H9 (cell line): ENCODE measurements at regions not wholly inside any gene's neighbourhood (a gene's known extent, or its start where the extent isn't known, plus 50 kb on each side); places are given as distances from the start of the nearest gene placed in this dataset.

Experiments
- DNase-seq: peaks from one replicate; pipeline ENCODE4 v3.0.0-alpha.2; 2017
- H2AFZ ChIP-seq: one replicate; pipeline ENCODE4 v1.6.1; 2013; ENCODE audit warnings: mild to moderate bottlenecking, low read length, control low read depth, moderate library complexity
- H2AK5ac ChIP-seq: 2 replicates; pipeline ENCODE4 v1.6.1; 2013; ENCODE audit warnings: low read length, control low read depth, mixed read lengths; ENCODE audit not compliant: insufficient read length
- H2BK120ac ChIP-seq: one replicate; pipeline ENCODE4 v1.6.1; 2013; ENCODE audit warnings: low read depth, mild to moderate bottlenecking, low read length, control low read depth, inconsistent platforms; ENCODE audit not compliant: poor library complexity, severe bottlenecking
- H2BK12ac ChIP-seq: 2 replicates; pipeline ENCODE4 v1.6.1; 2013; ENCODE audit warnings: low read length, control low read depth, mixed read lengths, low read depth; ENCODE audit not compliant: insufficient read length
- H2BK15ac ChIP-seq: 2 replicates; pipeline ENCODE4 v1.6.1; 2013; ENCODE audit warnings: low read depth, low read length, control low read depth
- H2BK20ac ChIP-seq: one replicate; pipeline ENCODE4 v1.6.1; 2013; ENCODE audit warnings: low read depth, mild to moderate bottlenecking, low read length, control low read depth, inconsistent platforms; ENCODE audit not compliant: poor library complexity, severe bottlenecking
- H2BK5ac ChIP-seq: 2 replicates; pipeline ENCODE4 v1.6.1; 2013; ENCODE audit warnings: low read length, control low read depth, mixed read lengths; ENCODE audit not compliant: insufficient read length
- H3K14ac ChIP-seq: 2 replicates; pipeline ENCODE4 v1.6.1; 2013; ENCODE audit warnings: low read length, control low read depth; ENCODE audit not compliant: insufficient read depth
- H3K18ac ChIP-seq: 2 replicates; pipeline ENCODE4 v1.6.1; 2013; ENCODE audit warnings: low read depth, mild to moderate bottlenecking, mixed read lengths, low read length, control low read depth; ENCODE audit not compliant: insufficient read length
- H3K23ac ChIP-seq: 2 replicates; pipeline ENCODE4 v1.6.1; 2013; ENCODE audit warnings: low read length, control low read depth, mixed read lengths, low read depth; ENCODE audit not compliant: insufficient read length
- H3K23me2 ChIP-seq: 2 replicates; pipeline ENCODE4 v1.6.1; 2013; ENCODE audit warnings: low read depth, mild to moderate bottlenecking, mixed read lengths, low read length, control low read depth; ENCODE audit not compliant: insufficient read length, poor library complexity, severe bottlenecking
- H3K27ac ChIP-seq: 2 replicates; pipeline ENCODE4 v1.5.1; 2013; ENCODE audit warnings: low read length, control low read depth, mixed read lengths, low read depth; ENCODE audit not compliant: insufficient read length
- H3K27me3 ChIP-seq: 2 replicates; pipeline ENCODE4 v1.6.1; 2013; ENCODE audit warnings: low read length, control low read depth, inconsistent platforms; ENCODE audit not compliant: insufficient read depth
- H3K4ac ChIP-seq: 2 replicates; pipeline ENCODE4 v1.6.1; 2013; ENCODE audit warnings: low read depth, mild to moderate bottlenecking, control low read depth, inconsistent platforms, low read length, moderate library complexity
- H3K4me1 ChIP-seq: 2 replicates; pipeline ENCODE4 v1.6.1; 2013; ENCODE audit warnings: low read length, control low read depth, inconsistent platforms; ENCODE audit not compliant: insufficient read depth
- H3K4me2 ChIP-seq: 2 replicates; pipeline ENCODE4 v1.6.1; 2013; ENCODE audit warnings: low read length, control low read depth, mixed read lengths; ENCODE audit not compliant: insufficient read length, insufficient read depth
- H3K56ac ChIP-seq: 2 replicates; pipeline ENCODE4 v1.6.1; 2013; ENCODE audit warnings: low read depth, mild to moderate bottlenecking, mixed read lengths, low read length, control low read depth; ENCODE audit not compliant: insufficient read length
- H3K79me1 ChIP-seq: 2 replicates; pipeline ENCODE4 v1.6.1; 2013; ENCODE audit warnings: low read depth, mild to moderate bottlenecking, moderate library complexity, low read length, control low read depth, inconsistent platforms; ENCODE audit not compliant: insufficient read depth, poor library complexity, severe bottlenecking
- H3K79me2 ChIP-seq: 2 replicates; pipeline ENCODE4 v1.6.1; 2013; ENCODE audit warnings: low read length, control low read depth, inconsistent platforms; ENCODE audit not compliant: insufficient read depth
- H3K9ac ChIP-seq: 2 replicates; pipeline ENCODE4 v1.6.1; 2013; ENCODE audit warnings: low read length, control low read depth, mixed read lengths; ENCODE audit not compliant: insufficient read length; ENCODE audit errors: extremely low read depth
- H3K9me3 ChIP-seq: one replicate; pipeline ENCODE4 v1.6.1; 2013; ENCODE audit warnings: low read depth, low read length, inconsistent platforms; ENCODE audit not compliant: control insufficient read depth
- H3T11ph ChIP-seq: one replicate; pipeline ENCODE4 v1.6.1; 2013; ENCODE audit warnings: mild to moderate bottlenecking, low read length, control low read depth, inconsistent platforms
- H4K20me1 ChIP-seq: one replicate; pipeline ENCODE4 v1.6.1; 2013; ENCODE audit not compliant: control insufficient read depth, insufficient read length, insufficient read depth
- H4K5ac ChIP-seq: 2 replicates; pipeline ENCODE4 v1.6.1; 2013; ENCODE audit warnings: low read depth, mild to moderate bottlenecking, mixed read lengths, low read length, control low read depth; ENCODE audit not compliant: insufficient read length
- H4K8ac ChIP-seq: replicated peaks from 2 replicates; pipeline ENCODE4 v1.6.1; 2013; ENCODE audit warnings: low read length, control low read depth, mixed read lengths, low read depth; ENCODE audit not compliant: insufficient read length
- H4K91ac ChIP-seq: 2 replicates; pipeline ENCODE4 v1.6.1; 2013; ENCODE audit warnings: low read depth, mild to moderate bottlenecking, moderate library complexity, mixed read lengths, low read length, control low read depth; ENCODE audit not compliant: insufficient read length
- H3K27ac Mint-ChIP-seq, 3 experiments: 2 replicates in 2 of 3; 3 replicates in 1 of 3; pipeline ENCODE4 v1.8.0; 2020 to 2021; ENCODE audit warnings: mixed read lengths in 3 of 3, mild to moderate bottlenecking in 1 of 3, moderate library complexity in 1 of 3
- H3K27me3 Mint-ChIP-seq: 2 replicates; pipeline ENCODE4 v1.8.0; 2021; ENCODE audit warnings: low read depth, mild to moderate bottlenecking, moderate library complexity, mixed read lengths
- H3K36me3 Mint-ChIP-seq, 3 experiments: 2 replicates in 2 of 3; 3 replicates in 1 of 3; pipeline ENCODE4 v1.8.0; 2020 to 2021; ENCODE audit warnings: low read depth in 3 of 3, mixed read lengths in 3 of 3; ENCODE audit not compliant: insufficient read depth in 1 of 3
- H3K4me1 Mint-ChIP-seq, 2 experiments: 2 replicates each; pipeline ENCODE4 v1.8.0; 2020; ENCODE audit warnings: mixed read lengths in 2 of 2
- H3K4me3 Mint-ChIP-seq, 2 experiments: 2 replicates in 1 of 2; 3 replicates in 1 of 2; pipeline ENCODE4 v1.8.0; 2020 to 2021; ENCODE audit warnings: mild to moderate bottlenecking in 2 of 2, mixed read lengths in 2 of 2, moderate library complexity in 1 of 2
- H3K9me3 Mint-ChIP-seq, 2 experiments: 2 replicates in 1 of 2; 3 replicates in 1 of 2; pipeline ENCODE4 v1.8.0; 2020; ENCODE audit warnings: mild to moderate bottlenecking in 2 of 2, mixed read lengths in 2 of 2, moderate library complexity in 1 of 2
- WGBS: extraction: QIAGEN DNeasy Blood & Tissue Kit; methylation state at CpG from one replicate; pipeline ENCODE4 v1.1.7; 2013; ENCODE audit warnings: missing lambda C conversion rate, low lambda C conversion rate, mixed read lengths; ENCODE audit not compliant: insufficient read length; ENCODE audit errors: extremely low coverage; 5-methylcytosine and 5-hydroxymethylcytosine counted together
- TF ChIP-seq, protein P1 (sequence below): fragments of 200-600 bp; sonication (generic); conservative IDR thresholded peaks from 3 replicates; pipeline ENCODE4 v1.8.0; 2021; ENCODE audit warnings: antibody characterized with exemption, mild to moderate bottlenecking

DNA sequence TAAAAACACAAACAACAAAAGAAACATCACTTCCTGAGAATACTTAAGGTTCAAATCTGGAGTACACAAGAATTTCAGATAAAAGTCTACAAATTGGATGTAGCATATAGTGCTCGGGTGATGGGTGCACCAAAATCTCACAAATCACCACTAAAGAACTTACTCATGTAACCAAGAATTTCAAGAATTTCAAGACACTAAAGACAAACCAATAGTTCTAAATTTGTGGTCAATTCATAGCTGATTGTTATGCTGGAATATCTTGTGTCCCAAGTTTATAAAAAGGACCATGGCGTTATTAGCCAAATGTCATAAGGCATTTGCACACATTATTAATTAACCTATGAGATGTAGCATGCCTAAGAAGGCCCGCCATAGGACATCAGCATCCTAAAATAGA is 1204.1 kb upstream of the AUTS2 start:
- no peak overlapping the region for H3T11ph ChIP-seq

More for the DNA sequence above, 1204.1 kb upstream of the AUTS2 start:
- Histone ChIP-seq H4K91ac (no peak overlapping the region), H4K5ac (no peak overlapping the region), H3K4me1 (no peaks in the 10 kb centered on the region), H2BK12ac (no peak overlapping the region), H3K27me3 (no peaks in the 10 kb centered on the region), H3K9ac (no peak overlapping the region), H3K23me2 (no peaks in the 10 kb centered on the region), H2BK120ac (no peak overlapping the region), H2AFZ (no peak overlapping the region), H3K18ac (no peak overlapping the region), H3K79me1 (no peaks in the 10 kb centered on the region), H3K14ac (no peak overlapping the region), H2BK5ac (no peak overlapping the region), H3K4me2 (no peak overlapping the region), H3K79me2 (no peaks in the 10 kb centered on the region), H2BK20ac (no peak overlapping the region), H4K8ac (no peak overlapping the region), H2BK15ac (no peak overlapping the region), H4K20me1 (no peaks in the 10 kb centered on the region), H3K23ac (no peak overlapping the region), H3K27ac (no peak overlapping the region), H3K4ac (no peak overlapping the region), H3K56ac (no peak overlapping the region), H2AK5ac (no peak overlapping the region), H3K9me3 (no peaks in the 10 kb centered on the region)
- Mint-ChIP-seq H3K4me3 (no peak overlapping the region), H3K4me1 (peaks cover 5 to 7% of the 10 kb centered on the region in 2 experiments; a peak in 3 of 4 replicates), H3K9me3 (peaks cover 0 to 10% of the 10 kb centered on the region in 2 experiments; a peak in 4 of 5 replicates), H3K27me3 (no peaks in the 10 kb centered on the region; the same call in 1 of the 2 replicates), H3K27ac (no peak overlapping the region), H3K36me3 (no peaks in the 10 kb centered on the region; a peak in 1 of 7 replicates)
- WGBS = no CpG with 5 or more reads among the region's 3 CpGs
- TF ChIP-seq, protein P1, sequence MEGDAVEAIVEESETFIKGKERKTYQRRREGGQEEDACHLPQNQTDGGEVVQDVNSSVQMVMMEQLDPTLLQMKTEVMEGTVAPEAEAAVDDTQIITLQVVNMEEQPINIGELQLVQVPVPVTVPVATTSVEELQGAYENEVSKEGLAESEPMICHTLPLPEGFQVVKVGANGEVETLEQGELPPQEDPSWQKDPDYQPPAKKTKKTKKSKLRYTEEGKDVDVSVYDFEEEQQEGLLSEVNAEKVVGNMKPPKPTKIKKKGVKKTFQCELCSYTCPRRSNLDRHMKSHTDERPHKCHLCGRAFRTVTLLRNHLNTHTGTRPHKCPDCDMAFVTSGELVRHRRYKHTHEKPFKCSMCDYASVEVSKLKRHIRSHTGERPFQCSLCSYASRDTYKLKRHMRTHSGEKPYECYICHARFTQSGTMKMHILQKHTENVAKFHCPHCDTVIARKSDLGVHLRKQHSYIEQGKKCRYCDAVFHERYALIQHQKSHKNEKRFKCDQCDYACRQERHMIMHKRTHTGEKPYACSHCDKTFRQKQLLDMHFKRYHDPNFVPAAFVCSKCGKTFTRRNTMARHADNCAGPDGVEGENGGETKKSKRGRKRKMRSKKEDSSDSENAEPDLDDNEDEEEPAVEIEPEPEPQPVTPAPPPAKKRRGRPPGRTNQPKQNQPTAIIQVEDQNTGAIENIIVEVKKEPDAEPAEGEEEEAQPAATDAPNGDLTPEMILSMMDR = no peak
- no peak for DNase-seq
